ENCODE measurements at regions not wholly inside any gene's neighbourhood (a gene's known extent, or its start where the extent isn't known, plus 50 kb on each side); places are given as distances from the start of the nearest gene placed in this dataset.

- TF ChIP-seq TAF1 (IDR thresholded peaks at IDR 0.05; ENCODE audit: borderline replicate concordance, low read depth, low read length), result no peak
- TF ChIP-seq POLR2A (IDR thresholded peaks at IDR 0.05; ENCODE audit: low read depth, low read length), result no peak
- no peak for TF ChIP-seq POLR2AphosphoS5 (IDR thresholded peaks at IDR 0.05; ENCODE audit: low read depth, low read length)
Measured at GRCh38 chr11:103648054-103648453, 388.4 kb upstream of the DDI1 start.

All from GM12892 (cell line).